Activated CD8-positive, alpha-beta memory T cell treated with anti-CD3 and anti-CD28 coated beads, Interleukin-2, amount 50 U/mL, for 4 hours (primary cell): ENCODE measurements at regions not wholly inside any gene's neighbourhood (a gene's known extent, or its start where the extent isn't known, plus 50 kb on each side); places are given as distances from the start of the nearest gene placed in this dataset.
A peak's percentile ranks its signal among the peaks of the same experiment; 100 is the strongest.
"Not testable (repeated sequence)": the region's sequence is repeated elsewhere in the genome, so short reads cannot be mapped to it uniquely, and the experiment has no call there.

Experiments used
- DNase-seq: peaks from one replicate; pipeline ENCODE4 v3.0.0-alpha.2; 2020

DNA sequence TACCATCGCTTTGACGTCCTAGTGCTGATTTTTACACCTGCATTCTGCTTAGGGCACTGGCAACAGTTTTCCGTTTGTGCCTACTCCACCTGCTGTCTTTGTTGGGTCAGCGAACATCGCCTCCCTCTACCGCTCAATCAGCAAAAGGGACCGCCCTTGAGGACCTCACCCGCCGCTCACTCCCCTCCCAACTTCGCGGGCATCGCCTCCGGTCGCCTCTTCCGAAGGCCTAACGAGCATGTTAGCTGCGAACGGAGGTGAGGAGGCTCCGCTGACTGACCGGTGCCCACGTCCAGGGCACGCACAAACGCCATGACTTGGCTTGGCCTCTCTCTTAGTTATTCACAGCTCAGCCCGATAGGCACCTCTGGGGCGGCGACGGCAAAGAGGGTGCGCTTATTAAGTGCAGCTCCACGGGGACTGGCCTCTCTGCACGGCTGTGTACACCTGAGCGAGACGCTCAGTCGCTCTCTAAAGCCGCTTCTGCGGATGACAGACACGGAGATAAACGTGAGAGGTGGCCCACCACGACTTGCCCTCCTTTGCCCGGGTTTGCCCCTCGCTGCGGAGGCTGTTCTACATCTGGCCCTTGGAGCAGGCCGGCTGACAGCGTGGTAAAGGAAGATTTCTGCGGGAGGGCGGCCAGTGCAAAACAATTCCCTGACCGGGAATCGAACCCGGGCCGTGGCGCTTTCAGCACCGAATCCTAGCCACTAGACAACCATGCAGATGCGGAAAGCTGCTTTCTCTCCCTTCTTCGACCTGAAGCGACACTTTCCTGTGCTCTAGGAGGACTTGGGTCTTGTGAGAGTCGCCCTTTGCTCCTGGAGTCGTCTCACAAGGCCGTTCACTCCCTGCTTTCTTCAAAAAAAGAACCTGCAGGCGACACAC is 81.6 kb upstream of the FCGR1A start:
- not testable (repeated sequence) for DNase-seq

- peak; percentile 50 for DNase-seq
Observed at GRCh38 chr1:149708192-149708853, 74.2 kb upstream of the FCGR1A start.

- not testable (repeated sequence) for DNase-seq
Observed at GRCh38 chr1:149711651-149712050, 70.8 kb upstream of the FCGR1A start.

DNA sequence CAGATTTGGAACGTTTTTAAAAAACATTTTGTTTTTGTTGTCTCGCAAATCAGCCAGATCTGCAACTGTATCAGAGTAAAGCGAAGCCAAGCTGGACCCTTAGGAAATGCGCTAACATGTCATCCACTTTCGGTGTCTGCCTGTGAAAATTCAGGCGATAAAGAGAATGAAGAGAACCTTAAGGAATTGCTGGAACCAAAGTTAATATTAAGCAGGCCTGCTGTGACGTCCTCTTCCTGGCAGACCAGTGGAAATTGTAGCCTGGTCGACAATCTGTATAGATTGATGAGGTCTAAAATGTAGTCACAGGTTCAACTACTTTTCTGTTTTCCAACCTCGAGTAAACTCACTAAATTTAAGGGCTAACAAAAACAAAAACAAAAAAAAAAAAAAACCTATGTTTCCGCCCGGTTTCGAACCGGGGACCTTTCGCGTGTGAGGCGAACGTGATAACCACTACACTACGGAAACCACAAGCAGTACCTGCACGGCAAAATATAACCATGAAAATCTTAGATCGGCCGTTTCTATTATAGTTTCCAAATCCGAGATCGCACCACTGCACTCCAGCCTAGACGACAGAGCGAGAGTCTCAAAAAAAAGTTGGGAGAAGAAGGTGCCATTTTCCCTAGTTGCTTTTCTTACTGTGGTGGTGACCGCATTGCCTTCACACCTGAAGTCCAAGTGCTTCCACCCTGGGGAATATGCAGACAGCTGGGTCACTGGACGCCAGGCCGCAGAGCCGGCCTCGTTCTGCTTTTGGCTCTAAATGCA is 70.2 kb upstream of the FCGR1A start:
- not testable (repeated sequence) for DNase-seq

DNA sequence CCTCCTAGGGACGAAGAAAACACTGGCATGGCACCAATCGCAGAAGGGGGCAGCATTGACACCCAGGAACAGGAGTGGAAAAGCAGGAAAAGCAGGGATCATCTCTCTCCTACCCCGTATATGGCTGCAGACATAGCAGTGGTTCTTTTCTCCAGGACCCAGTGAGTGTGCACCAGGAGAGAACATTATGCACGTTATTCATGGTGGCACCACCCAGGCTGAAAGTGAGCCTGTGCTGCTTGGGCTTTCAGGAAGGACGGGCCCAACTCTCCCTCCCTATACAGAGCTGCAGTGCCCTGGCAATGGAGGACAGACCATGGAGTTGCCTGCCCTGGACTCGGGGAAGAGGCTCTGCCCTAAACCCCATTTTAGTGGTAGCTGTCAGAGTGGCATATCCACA is 69.0 kb upstream of the FCGR1A start:
- DNase-seq, result not testable (repeated sequence)

GRCh38 chr1:149713952-149714351 is 68.5 kb upstream of the FCGR1A start:
- not testable (repeated sequence) for DNase-seq

DNA sequence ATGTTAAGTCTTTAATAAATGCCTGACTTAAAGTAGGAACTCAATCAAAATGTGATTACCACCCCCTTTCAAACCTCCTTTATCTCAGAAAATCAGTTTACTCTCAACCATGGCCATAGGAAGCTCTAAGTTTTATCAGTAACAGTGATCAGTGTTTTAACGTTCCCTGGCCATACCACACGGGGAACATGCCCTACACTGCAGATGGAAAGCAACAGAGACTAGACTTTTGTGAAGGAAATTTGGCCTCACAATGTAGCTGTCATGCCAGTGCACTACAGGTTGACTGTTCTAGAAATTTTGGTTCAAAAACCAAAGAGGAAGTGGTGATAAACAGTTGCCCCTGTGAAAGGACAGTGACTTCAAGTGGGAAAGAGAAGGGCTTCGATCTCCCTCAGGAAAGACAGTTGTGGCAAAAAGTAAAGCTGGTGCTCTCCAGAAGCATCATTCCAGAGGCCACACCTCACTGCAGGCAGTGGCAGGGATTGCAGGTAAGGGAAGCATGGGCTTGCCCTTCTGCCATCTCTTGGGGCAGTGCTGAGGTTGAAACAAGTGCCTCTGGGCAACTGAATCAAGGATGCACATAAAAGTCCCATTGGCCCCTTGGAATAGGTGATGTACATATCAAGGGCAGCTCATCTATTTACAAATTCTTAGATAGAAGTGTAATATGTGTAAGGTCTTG is 57.7 kb upstream of the FCGR1A start:
- DNase-seq, result not testable (repeated sequence)

- DNase-seq, result not testable (repeated sequence)
Observed at GRCh38 chr1:149726688-149727087, 55.8 kb upstream of the FCGR1A start.

GRCh38 chr1:149728598-149728997 is 53.9 kb upstream of the FCGR1A start:
- not testable (repeated sequence) for DNase-seq
